Adrenal gland (tissue), 9 donors: ENCODE measurements at regions not wholly inside any gene's neighbourhood (a gene's known extent, or its start where the extent isn't known, plus 50 kb on each side); places are given as distances from the start of the nearest gene placed in this dataset.

Experiments used
- DNase-seq, 7 donors: peaks; one replicate each; pipeline ENCODE4 v3.0.0-alpha.2; 2019 to 2020
- H3K27ac ChIP-seq, 5 donors: fragments of 200-600 bp; sonication (generic) in 4 of 5; 1 replicate in 3 of 5; 2 replicates in 2 of 5; pipeline versions ENCODE4 v1.5.1 to v1.8.0; 2016 to 2020; ENCODE audit warnings: mild to moderate bottlenecking in 1 of 5
- H3K27me3 ChIP-seq: fragments of 200-600 bp; 2 replicates; pipeline ENCODE4 v1.8.0; 2021
- H3K36me3 ChIP-seq, 2 donors: fragments of 200-600 bp; replicated peaks in 1 of 2; 1 replicate in 1 of 2; 2 replicates in 1 of 2; pipeline versions ENCODE4 v1.5.1 to v1.8.0; 2018 to 2022
- H3K4me1 ChIP-seq, 2 donors: fragments of 200-600 bp; replicated peaks in 1 of 2; 1 replicate in 1 of 2; 2 replicates in 1 of 2; pipeline versions ENCODE4 v1.5.1 to v1.8.0; 2018 to 2021
- H3K4me3 ChIP-seq, 4 donors: fragments of 200-600 bp; sonication (generic) in 3 of 4; one replicate each; pipeline ENCODE4 v1.5.1; 2016 to 2018
- H3K9me3 ChIP-seq, 3 donors: fragments of 200-600 bp; sonication (generic) in 1 of 3; replicated peaks in 1 of 3; 1 replicate in 2 of 3; 2 replicates in 1 of 3; pipeline versions ENCODE4 v1.5.1 to v1.8.0; 2016 to 2021
- POLR2A ChIP-seq, 2 donors: fragments of 450-650 bp; IDR thresholded peaks; one replicate each; pipeline ENCODE4 v1.6.1; 2017; ENCODE audit warnings: antibody characterized with exemption in 2 of 2, mild to moderate bottlenecking in 2 of 2, moderate library complexity in 1 of 2
- WGBS, 4 donors: extraction: QIAGEN DNeasy Blood & Tissue Kit in 2 of 4; methylation state at CpG; one replicate each; pipeline versions ENCODE4 v1.1.5 to v1.1.7; 2013 to 2017; 5-methylcytosine and 5-hydroxymethylcytosine counted together
- intact Hi-C, 2 donors: fragments of 100-400 bp; cut with DNase I; formaldehyde crosslinking; loops; one replicate each; pipeline versions ENCODE4 v1.14.1 to v1.15.0; 2022 to 2023
- TF ChIP-seq, protein P1 (sequence below), 6 experiments: fragments of 450-650 bp in 4 of 6; fragments of 200-600 bp in 2 of 6; sonication (generic) in 1 of 6; IDR thresholded peaks; 1 replicate in 5 of 6; 2 replicates in 1 of 6; pipeline versions ENCODE4 v1.5.1 to v1.8.0; 2016 to 2021; ENCODE audit warnings: antibody characterized with exemption in 6 of 6, mild to moderate bottlenecking in 2 of 6, moderate library complexity in 1 of 6
- donor health status: healthy with polysubstance abuse.
- donor health status: Bipolar disorder and iron deficiency.
- donor health status: DM: yes; HTN: yes; CAD: no.
- donor health status: DM: no; HTN: no; CAD: no.
- donor health status: DM: no; HTN: no; CAD: no.

DNA sequence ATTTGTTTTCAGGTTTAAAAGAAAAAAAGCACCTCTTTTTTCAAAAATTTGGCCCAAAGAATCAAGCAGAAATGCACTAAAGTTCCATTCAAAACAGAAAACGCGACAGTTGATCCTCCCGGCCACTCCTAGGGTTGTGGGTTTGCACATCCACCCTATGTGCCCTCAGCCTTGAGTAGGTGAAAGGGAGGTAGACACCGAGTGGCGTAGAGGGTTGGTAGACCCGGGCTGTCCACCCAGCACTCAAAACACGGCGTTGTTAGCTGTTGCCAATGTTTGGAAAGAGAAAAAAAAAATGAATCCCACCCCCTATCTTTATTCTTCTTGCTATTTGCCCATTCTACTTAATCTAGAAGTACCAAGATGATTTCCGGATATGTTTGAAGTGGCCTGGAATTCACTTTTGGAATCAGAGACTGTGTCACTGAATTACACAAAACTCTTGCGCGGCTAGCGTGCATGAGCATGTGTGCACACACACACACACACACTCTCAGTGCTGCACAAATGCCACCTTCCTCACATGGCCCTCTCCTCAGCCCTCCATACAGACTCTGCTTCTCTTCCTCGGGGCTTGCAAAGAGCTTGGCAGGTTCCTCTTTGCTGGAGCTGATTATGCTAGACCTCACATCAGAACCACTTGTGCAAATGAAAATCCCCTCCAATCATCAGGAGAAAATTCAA lies 110.2 kb upstream of the HAND1 start:
- no peaks in the 10 kb centered on the region for H3K36me3 ChIP-seq
- 77 to 79% (median 78%) methylated on average over 12 to 13 of the region's 13 CpGs for WGBS, 4 donors
- H3K27ac ChIP-seq: no peak overlapping the region
- no peaks in the 10 kb centered on the region for H3K4me1 ChIP-seq
- H3K27me3 ChIP-seq: no peaks in the 10 kb centered on the region
- TF ChIP-seq, protein P1, sequence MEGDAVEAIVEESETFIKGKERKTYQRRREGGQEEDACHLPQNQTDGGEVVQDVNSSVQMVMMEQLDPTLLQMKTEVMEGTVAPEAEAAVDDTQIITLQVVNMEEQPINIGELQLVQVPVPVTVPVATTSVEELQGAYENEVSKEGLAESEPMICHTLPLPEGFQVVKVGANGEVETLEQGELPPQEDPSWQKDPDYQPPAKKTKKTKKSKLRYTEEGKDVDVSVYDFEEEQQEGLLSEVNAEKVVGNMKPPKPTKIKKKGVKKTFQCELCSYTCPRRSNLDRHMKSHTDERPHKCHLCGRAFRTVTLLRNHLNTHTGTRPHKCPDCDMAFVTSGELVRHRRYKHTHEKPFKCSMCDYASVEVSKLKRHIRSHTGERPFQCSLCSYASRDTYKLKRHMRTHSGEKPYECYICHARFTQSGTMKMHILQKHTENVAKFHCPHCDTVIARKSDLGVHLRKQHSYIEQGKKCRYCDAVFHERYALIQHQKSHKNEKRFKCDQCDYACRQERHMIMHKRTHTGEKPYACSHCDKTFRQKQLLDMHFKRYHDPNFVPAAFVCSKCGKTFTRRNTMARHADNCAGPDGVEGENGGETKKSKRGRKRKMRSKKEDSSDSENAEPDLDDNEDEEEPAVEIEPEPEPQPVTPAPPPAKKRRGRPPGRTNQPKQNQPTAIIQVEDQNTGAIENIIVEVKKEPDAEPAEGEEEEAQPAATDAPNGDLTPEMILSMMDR (IDR thresholded peaks at IDR 0.05): no peak
- TF ChIP-seq POLR2A (IDR thresholded peaks at IDR 0.05): no peak
- DNase-seq: no peak
- no peaks in the 10 kb centered on the region for H3K9me3 ChIP-seq
- no peak overlapping the region for H3K4me3 ChIP-seq
- intact Hi-C loops: no loop called here

DNA sequence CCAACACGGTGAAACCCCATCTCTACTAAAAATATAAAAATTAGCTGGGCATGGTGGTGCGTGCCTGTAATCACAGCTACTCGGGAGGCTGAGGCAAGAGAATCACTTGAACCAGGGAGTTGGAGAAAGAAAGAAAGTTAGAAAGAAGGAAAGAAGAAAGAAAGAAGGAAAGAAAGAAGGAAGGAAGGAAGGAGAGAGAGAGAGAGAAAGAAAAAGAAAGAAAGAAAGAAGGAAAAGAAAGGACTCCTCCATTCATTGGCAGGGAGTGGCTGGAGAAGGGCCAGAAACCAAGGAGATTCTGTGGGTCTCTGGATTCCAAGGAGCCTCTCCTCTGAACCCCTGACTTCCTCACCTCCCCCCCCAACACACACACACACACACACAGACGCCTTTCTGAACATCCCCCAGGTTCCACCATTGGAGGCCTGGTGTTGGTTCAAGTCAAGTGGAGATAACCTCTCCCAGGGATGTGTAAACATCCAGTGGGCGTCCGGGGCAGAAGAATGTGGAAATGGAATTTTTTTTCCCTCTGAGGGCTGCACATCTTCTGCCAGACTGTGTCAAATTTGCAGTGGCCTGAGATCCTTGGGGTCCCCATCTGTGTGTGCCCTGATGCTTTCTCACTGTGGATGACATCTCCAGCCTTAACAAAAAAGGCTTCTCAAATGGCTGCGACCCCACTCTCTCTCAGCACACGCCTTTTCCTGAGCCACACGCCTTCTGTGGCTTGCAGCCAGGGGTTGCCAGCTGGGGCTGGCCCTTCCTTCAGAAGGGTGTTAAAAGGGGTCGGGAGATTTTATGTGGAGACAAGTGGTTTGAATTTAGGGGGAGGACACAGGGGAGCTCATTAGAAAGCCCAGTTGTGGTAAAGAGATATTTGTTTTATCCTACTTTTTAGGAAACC lies 109.3 kb upstream of the HAND1 start:
- intact Hi-C loops: no loop called here
- Histone ChIP-seq H3K36me3 (no peaks in the 10 kb centered on the region), H3K9me3 (no peaks in the 10 kb centered on the region), H3K27ac (no peak overlapping the region), H3K27me3 (peaks cover 4% of the 10 kb centered on the region), H3K4me3 (no peak overlapping the region), H3K4me1 (no peaks in the 10 kb centered on the region)
- 31 to 45% (median 37%) methylated on average over 10 of the region's 10 CpGs for WGBS, 4 donors
- no peak for TF ChIP-seq POLR2A (IDR thresholded peaks at IDR 0.05)
- TF ChIP-seq, protein P1 (IDR thresholded peaks at IDR 0.05): no peak
- DNase-seq: no peak

GRCh38 chr5:154583671-154584177 lies 105.7 kb upstream of the HAND1 start:
- no peaks in the 10 kb centered on the region for H3K4me1 ChIP-seq
- no peaks in the 10 kb centered on the region for H3K9me3 ChIP-seq
- H3K27ac ChIP-seq: no peak overlapping the region
- intact Hi-C loops: no loop called here
- H3K36me3 ChIP-seq: no peaks in the 10 kb centered on the region
- no peak overlapping the region for H3K4me3 ChIP-seq
- no peak for DNase-seq
- H3K27me3 ChIP-seq: peaks cover 6% of the 10 kb centered on the region
- TF ChIP-seq, protein P1 (IDR thresholded peaks at IDR 0.05): no peak
- TF ChIP-seq POLR2A (IDR thresholded peaks at IDR 0.05): no peak
- 68 to 81% (median 69%) methylated on average over 7 to 12 of the region's 12 CpGs for WGBS, 4 donors

- intact Hi-C loops: no loop called here
- Histone ChIP-seq H3K36me3 (no peaks in the 10 kb centered on the region), H3K9me3 (no peaks in the 10 kb centered on the region), H3K4me3 (no peak overlapping the region), H3K27ac (no peak overlapping the region), H3K4me1 (no peaks in the 10 kb centered on the region), H3K27me3 (peaks cover 12% of the 10 kb centered on the region)
- no peak for DNase-seq
- TF ChIP-seq, protein P1 (IDR thresholded peaks at IDR 0.05): no peak
- no peak for TF ChIP-seq POLR2A (IDR thresholded peaks at IDR 0.05)
- 72 to 83% (median 79%) methylated on average over 6 of the region's 6 CpGs for WGBS, 4 donors
Measured at GRCh38 chr5:154580422-154580821, 102.4 kb upstream of the HAND1 start.
